IPS DF 4.7 (cell line): ENCODE measurements at regions not wholly inside any gene's neighbourhood (a gene's known extent, or its start where the extent isn't known, plus 50 kb on each side); places are given as distances from the start of the nearest gene placed in this dataset.
A peak's percentile ranks its signal among the peaks of the same experiment; 100 is the strongest.

Source experiments
- DNase-seq: peaks from one replicate; pipeline ENCODE4 v3.0.0-alpha.2; 2013; ENCODE audit warnings: low spot score; ENCODE audit errors: extremely low read depth

- no peak for DNase-seq
Measured at GRCh38 chr14:82328442-82328841, 794.8 kb upstream of the SEL1L start.

- no peak for DNase-seq
Measured at GRCh38 chr14:82341261-82341810, 807.7 kb upstream of the SEL1L start.

GRCh38 chr14:82342596-82342995, 808.9 kb upstream of the SEL1L start:
- no peak for DNase-seq

GRCh38 chr14:82345184-82345583, 811.5 kb upstream of the SEL1L start:
- DNase-seq: no peak

- no peak for DNase-seq
Measured at GRCh38 chr14:82354126-82354525, 820.5 kb upstream of the SEL1L start.

- DNase-seq: no peak
Measured at GRCh38 chr14:82359201-82359600, 825.5 kb upstream of the SEL1L start.

- no peak for DNase-seq
Measured at GRCh38 chr14:82362452-82362851, 828.8 kb upstream of the SEL1L start.

- no peak for DNase-seq
Measured at GRCh38 chr14:82365471-82365870, 831.8 kb upstream of the SEL1L start.

GRCh38 chr14:82366803-82367202, 833.1 kb upstream of the SEL1L start:
- DNase-seq: peak; percentile 7

- no peak for DNase-seq
Measured at GRCh38 chr14:82379291-82379690, 845.6 kb upstream of the SEL1L start.

- no peak for DNase-seq
Measured at GRCh38 chr14:82385048-82385447, 851.4 kb upstream of the SEL1L start.

GRCh38 chr14:82387699-82388098, 854.0 kb upstream of the SEL1L start:
- no peak for DNase-seq

GRCh38 chr14:82388488-82388887, 854.8 kb upstream of the SEL1L start:
- DNase-seq: no peak

- no peak for DNase-seq
Measured at GRCh38 chr14:82390586-82390985, 856.9 kb upstream of the SEL1L start.

GRCh38 chr14:82394916-82395315, 861.3 kb upstream of the SEL1L start:
- DNase-seq: no peak

GRCh38 chr14:82398256-82398655, 864.6 kb upstream of the SEL1L start:
- no peak for DNase-seq

GRCh38 chr14:82403987-82404386, 870.3 kb upstream of the SEL1L start:
- DNase-seq: no peak

GRCh38 chr14:82410064-82410463, 876.4 kb upstream of the SEL1L start:
- no peak for DNase-seq

GRCh38 chr14:82411298-82411697, 877.6 kb upstream of the SEL1L start:
- DNase-seq: no peak

GRCh38 chr14:82412545-82412944, 878.9 kb upstream of the SEL1L start:
- no peak for DNase-seq

- no peak for DNase-seq
Measured at GRCh38 chr14:82414853-82415539, 881.3 kb upstream of the SEL1L start.

- no peak for DNase-seq
Measured at GRCh38 chr14:82419933-82420332, 886.3 kb upstream of the SEL1L start.

- no peak for DNase-seq
Measured at GRCh38 chr14:82420871-82421270, 887.2 kb upstream of the SEL1L start.
